ENCODE measurements at regions not wholly inside any gene's neighbourhood (a gene's known extent, or its start where the extent isn't known, plus 50 kb on each side); places are given as distances from the start of the nearest gene placed in this dataset.

DNA sequence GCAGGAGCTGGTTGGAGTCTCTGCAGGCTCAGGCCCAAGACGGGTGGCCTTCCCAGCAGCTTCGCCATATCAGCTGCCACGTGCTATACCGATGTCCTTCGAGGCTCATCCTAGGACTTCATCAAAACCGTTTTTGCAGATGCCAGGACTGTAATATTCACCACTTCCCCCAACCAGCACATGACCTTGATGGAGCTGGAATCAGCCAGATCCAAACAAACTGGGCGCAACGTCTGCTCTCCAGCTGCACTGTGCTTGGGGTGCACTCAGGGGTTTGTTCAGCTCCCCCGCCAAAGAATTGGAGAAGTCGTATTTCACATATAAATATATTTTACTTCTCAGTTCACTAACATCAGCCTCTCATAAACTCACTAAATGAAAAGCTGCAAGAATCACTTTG is 149.5 kb upstream of the DIO3 start:
- TF ChIP-seq, protein P1, sequence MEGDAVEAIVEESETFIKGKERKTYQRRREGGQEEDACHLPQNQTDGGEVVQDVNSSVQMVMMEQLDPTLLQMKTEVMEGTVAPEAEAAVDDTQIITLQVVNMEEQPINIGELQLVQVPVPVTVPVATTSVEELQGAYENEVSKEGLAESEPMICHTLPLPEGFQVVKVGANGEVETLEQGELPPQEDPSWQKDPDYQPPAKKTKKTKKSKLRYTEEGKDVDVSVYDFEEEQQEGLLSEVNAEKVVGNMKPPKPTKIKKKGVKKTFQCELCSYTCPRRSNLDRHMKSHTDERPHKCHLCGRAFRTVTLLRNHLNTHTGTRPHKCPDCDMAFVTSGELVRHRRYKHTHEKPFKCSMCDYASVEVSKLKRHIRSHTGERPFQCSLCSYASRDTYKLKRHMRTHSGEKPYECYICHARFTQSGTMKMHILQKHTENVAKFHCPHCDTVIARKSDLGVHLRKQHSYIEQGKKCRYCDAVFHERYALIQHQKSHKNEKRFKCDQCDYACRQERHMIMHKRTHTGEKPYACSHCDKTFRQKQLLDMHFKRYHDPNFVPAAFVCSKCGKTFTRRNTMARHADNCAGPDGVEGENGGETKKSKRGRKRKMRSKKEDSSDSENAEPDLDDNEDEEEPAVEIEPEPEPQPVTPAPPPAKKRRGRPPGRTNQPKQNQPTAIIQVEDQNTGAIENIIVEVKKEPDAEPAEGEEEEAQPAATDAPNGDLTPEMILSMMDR (IDR thresholded peaks at IDR 0.05; ENCODE audit: low read depth, low read length) = no peak
- Histone ChIP-seq H3K36me3 (no peaks in the 10 kb centered on the region), H3K4me1 (no peaks in the 10 kb centered on the region), H3K27me3 (no peaks in the 10 kb centered on the region), H3K9me3 (no peaks in the 10 kb centered on the region), H3K4me3 (ENCODE audit: low read depth, low read length) (no peak overlapping the region)
- DNase-seq = no peak

DNA sequence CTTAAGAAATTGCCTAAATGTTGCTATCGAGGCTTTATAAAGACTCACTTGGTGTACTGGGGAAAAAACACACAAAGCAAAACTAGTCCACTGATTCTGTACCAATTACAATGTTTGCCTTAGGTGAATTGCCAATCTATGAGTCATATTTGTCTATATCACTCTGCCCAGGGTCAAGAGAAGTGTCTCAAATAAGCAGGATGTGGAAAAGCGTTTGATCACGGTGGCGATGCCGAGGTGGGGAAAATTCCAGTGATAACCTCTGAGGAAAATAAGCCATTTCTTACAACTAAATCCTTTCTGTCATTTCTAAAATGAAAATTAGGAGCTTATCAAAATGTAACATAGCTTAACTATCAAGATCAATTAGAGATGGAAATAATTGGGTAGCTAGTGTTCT is 148.6 kb upstream of the DIO3 start:
- no peaks in the 10 kb centered on the region for H3K9me3 ChIP-seq
- TF ChIP-seq, protein P1 (IDR thresholded peaks at IDR 0.05; ENCODE audit: low read depth, low read length) = no peak
- no peaks in the 10 kb centered on the region for H3K27me3 ChIP-seq
- no peak overlapping the region for H3K4me3 ChIP-seq (ENCODE audit: low read depth, low read length)
- H3K36me3 ChIP-seq = no peaks in the 10 kb centered on the region
- H3K4me1 ChIP-seq = no peaks in the 10 kb centered on the region
- DNase-seq = no peak

DNA sequence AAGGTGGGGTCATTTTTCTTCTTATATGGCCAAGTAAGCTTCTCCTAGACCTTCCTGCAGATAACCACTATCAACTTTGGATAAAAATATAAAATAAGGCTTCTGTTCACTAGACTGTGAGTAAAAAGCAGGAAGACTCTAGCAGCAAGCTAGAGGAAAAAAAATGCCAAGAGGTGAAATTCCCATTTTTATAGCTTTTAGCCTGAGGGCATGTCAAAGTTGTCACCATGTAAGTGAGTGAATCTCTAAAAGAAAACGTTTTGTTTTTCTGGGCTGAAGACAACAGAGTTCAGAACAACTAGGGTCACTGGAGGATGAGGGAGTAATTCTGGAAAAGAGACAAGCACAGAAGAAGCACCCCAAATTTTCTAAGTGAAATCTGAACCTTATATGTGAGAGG is 143.9 kb upstream of the DIO3 start:
- H3K9me3 ChIP-seq = no peaks in the 10 kb centered on the region; the same call in 1 of the 2 replicates
- H3K4me3 ChIP-seq (ENCODE audit: low read depth, low read length) = no peak overlapping the region
- DNase-seq = no peak
- no peaks in the 10 kb centered on the region for H3K36me3 ChIP-seq
- H3K27me3 ChIP-seq = peaks cover 20% of the 10 kb centered on the region
- H3K4me1 ChIP-seq = no peaks in the 10 kb centered on the region
- TF ChIP-seq, protein P1 (IDR thresholded peaks at IDR 0.05; ENCODE audit: low read depth, low read length) = no peak

DNA sequence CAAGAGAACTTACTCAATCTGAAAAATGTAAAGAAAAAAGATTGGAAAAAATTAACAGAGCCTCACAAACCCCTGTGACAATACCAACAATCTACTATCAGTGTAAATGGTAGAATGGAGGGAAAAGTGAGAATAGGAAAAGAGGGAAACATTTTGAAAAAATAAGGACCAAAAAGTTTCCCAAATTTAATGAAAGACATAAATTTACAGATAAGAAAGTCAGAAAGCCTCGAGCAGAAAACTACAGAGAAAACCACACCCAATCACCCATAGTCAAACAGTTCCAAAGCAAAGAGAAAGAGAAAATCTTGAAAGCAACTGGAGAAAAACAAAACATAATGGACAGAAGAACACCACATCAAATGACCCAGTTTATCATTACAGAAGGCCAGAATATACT is 142.7 kb upstream of the DIO3 start:
- Histone ChIP-seq H3K36me3 (no peaks in the 10 kb centered on the region), H3K27me3 (peaks cover 24% of the 10 kb centered on the region), H3K9me3 (no peaks in the 10 kb centered on the region; the same call in 1 of the 2 replicates), H3K4me3 (ENCODE audit: low read depth, low read length) (no peak overlapping the region), H3K4me1 (no peaks in the 10 kb centered on the region)
- TF ChIP-seq, protein P1 (IDR thresholded peaks at IDR 0.05; ENCODE audit: low read depth, low read length) = no peak
- DNase-seq = no peak

DNA sequence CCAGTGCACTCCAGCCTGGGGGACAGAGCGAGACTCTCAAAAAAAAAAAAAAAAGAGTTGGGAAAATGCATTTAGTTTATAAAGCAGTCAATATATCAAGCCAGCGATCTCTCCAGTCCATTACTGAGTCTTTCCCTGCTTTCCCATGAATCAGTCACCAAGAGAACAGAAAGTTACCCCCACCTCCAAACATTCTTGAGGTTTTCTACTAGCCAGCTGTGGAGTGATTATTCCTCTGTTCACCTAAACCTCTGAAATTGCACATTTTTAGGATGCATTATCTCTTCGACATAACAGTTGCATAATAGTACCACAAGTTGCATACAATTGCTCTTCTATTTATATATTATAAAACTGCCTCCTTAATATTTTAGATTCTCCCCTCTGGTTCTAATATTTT is 134.8 kb upstream of the DIO3 start:
- no peak overlapping the region for H3K4me3 ChIP-seq (ENCODE audit: low read depth, low read length)
- TF ChIP-seq, protein P1 (IDR thresholded peaks at IDR 0.05; ENCODE audit: low read depth, low read length) = no peak
- DNase-seq = no peak
- no peaks in the 10 kb centered on the region for H3K36me3 ChIP-seq
- no peaks in the 10 kb centered on the region; the same call in 1 of the 2 replicates for H3K9me3 ChIP-seq
- peaks cover 25% of the 10 kb centered on the region for H3K27me3 ChIP-seq
- H3K4me1 ChIP-seq = no peaks in the 10 kb centered on the region

DNA sequence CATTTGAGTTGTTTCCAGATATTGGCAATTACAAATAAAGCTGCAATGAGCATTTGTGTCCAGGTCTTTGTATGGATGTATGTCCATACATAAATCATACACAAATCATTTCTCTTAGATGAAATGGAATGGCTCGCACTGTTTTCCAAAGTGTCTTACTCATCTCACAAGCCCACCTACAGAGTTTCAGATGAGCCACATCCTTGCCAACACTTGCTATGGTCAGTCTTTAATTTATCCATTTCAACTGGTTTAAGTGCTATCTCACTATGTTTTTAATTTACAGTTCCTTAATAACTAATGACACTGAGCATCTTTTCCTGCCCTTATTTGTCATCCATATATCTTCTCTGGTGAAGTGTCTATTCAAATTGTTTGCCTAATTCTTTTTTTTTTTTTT is 132.9 kb upstream of the DIO3 start:
- no peaks in the 10 kb centered on the region for H3K4me1 ChIP-seq
- DNase-seq = no peak
- H3K4me3 ChIP-seq (ENCODE audit: low read depth, low read length) = no peak overlapping the region
- TF ChIP-seq, protein P1 (IDR thresholded peaks at IDR 0.05; ENCODE audit: low read depth, low read length) = no peak
- H3K36me3 ChIP-seq = no peaks in the 10 kb centered on the region
- H3K27me3 ChIP-seq = peaks cover 20% of the 10 kb centered on the region
- H3K9me3 ChIP-seq = no peaks in the 10 kb centered on the region; the same call in 1 of the 2 replicates

All from BE2C (cell line).